ENCODE measurements at regions not wholly inside any gene's neighbourhood (a gene's known extent, or its start where the extent isn't known, plus 50 kb on each side); places are given as distances from the start of the nearest gene placed in this dataset.
A peak's percentile ranks its signal among the peaks of the same experiment; 100 is the strongest.

DNA sequence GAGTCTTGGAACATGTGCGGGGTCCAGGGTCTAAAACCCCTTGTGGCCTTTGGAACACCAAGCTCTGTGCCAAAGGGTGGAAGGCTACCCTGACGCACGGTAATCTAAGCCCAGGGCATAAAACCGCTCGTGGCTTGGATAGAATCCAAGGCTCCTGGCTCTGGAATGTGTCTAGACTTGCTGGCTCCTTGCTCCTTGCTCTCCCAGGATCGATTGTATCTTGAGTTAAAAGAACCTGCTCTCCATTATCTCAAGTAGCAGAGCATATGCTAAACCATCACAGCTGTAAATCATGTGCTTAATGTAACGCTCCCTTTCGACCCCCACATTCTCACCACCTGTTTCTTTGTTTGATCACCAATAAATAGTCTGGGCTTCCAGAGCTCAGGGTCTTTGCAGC is 50.3 kb downstream of the TLCD4 start:
- DNase-seq, result peak in 1 of 3 donors; percentile 28

GRCh38 chr1:95168028-95168427 is 50.9 kb downstream of the TLCD4 start:
- no peak for DNase-seq

DNA sequence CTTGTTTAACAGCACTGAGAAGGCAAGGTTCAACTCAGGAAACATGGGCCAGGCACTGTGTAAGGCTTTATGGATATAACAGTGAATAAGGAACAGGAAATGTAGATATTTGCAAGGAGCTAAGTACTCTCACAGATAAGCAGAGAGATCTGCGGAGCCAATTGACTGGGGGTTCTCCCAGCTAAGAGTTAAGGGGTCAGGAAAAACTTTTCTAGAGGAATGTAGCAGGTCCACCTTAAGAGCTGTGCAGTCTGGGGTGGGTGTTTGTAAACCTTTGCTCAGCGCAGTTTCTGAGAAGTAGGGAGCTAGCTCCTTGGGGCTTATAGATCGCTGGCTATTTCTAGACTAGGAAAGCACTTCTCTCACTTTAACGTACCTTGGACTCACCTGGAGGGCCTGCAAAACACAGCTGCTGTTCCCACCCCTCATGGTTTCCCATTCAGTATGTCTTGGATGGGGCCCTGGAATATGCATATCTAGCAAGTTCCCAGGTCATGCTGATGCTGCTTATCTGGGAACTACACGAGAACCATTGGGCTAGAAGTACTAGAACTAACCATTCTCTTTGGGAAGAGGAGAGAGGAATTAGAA is 51.7 kb downstream of the TLCD4 start:
- no peak for DNase-seq

DNA sequence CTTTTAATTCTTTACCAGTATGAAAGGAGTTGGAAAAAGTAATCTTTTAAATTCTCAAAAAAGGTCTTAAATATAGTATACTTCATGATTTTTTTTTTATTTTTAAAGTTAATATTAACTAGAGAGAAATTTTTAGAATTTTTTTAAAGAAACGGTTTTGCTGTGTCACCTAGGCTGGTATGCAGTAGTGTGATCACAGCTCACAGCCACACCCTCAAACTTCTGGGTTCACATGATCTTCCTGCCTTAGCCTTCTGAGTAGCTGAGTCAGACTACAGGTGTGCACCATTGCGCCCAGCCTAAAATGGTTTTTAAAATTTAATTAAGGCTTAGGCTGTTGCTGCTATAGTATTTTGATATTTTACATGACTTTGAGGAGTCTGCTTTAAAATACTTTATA is 52.4 kb downstream of the TLCD4 start:
- no peak for DNase-seq

GRCh38 chr1:95171270-95172245 is 54.4 kb downstream of the TLCD4 start:
- DNase-seq, result no peak

DNA sequence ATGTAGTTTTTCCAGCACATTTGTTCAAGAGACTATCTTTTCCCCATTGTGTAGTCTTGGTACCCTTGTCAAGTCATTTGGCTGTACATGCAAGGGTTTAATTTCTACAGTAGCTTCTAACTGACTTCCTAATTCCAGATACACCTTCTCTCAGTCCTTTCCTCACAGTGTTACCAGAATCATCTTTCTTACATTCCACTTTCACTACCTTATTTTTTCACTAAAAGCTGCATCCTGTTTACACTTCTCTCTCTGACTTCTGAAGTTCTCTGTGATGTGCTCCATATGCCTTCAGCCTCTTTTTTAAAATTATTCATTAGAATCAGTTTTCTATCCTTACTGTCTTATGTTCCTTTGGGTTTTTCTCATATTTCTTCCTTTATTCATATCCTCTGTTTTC is 57.1 kb upstream of the RWDD3 start:
- no peak for DNase-seq

- DNase-seq, result no peak
Measured at GRCh38 chr1:95179205-95179986, 54.6 kb upstream of the RWDD3 start.

DNA sequence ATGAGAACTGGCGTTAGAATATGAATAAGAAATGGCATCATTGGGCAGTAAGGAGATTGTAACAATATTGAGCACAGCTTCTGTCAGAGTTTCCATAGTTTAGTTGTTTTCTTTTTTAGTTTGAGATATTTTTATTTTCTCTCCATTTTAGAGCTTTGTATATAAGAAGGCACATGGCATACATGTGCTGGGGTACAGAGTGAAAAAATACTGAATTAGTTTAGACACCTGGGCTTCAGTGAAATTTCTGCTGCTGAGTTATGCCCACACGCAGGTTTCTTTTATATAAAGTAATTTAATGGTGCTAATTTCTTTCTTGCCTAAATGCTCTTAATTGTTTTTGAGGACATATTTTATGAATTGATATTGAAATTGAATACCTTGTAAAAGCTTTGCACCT is 53.6 kb upstream of the RWDD3 start:
- DNase-seq, result no peak

- DNase-seq, result no peak
Measured at GRCh38 chr1:95181096-95181495, 52.9 kb upstream of the RWDD3 start.

- peak in 1 of 3 donors; percentile 58 for DNase-seq
Measured at GRCh38 chr1:95183952-95184351, 50.1 kb upstream of the RWDD3 start.
